NCI-H2029 treated with DMSO at 0.1 percent for 48 hours (cell line): ENCODE measurements at regions not wholly inside any gene's neighbourhood (a gene's known extent, or its start where the extent isn't known, plus 50 kb on each side); places are given as distances from the start of the nearest gene placed in this dataset.

Experiments
- DNase-seq: peaks from one replicate; lab custom pipeline; 2025; lab: John Stamatoyannopoulos, UW

DNA sequence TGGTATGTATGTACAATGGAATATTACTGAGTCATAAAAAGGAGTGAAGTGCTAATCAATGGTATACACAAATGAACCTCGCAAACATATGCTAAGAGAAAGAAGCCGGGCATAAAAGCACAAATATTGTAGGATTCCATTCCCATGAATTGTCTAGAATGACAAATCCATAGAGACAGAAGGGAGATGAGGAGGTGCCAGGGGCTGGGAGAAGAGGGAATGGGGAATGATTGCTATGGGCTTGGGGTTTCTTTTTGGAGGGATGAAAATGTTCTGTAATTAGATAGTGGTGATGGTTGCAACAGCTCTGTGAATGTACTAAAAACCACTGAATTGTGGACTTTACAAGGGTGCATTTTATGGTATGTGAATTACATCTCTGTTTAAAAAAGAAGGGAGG lies 73.5 kb downstream of the GLI2 start:
- no peak for DNase-seq

DNA sequence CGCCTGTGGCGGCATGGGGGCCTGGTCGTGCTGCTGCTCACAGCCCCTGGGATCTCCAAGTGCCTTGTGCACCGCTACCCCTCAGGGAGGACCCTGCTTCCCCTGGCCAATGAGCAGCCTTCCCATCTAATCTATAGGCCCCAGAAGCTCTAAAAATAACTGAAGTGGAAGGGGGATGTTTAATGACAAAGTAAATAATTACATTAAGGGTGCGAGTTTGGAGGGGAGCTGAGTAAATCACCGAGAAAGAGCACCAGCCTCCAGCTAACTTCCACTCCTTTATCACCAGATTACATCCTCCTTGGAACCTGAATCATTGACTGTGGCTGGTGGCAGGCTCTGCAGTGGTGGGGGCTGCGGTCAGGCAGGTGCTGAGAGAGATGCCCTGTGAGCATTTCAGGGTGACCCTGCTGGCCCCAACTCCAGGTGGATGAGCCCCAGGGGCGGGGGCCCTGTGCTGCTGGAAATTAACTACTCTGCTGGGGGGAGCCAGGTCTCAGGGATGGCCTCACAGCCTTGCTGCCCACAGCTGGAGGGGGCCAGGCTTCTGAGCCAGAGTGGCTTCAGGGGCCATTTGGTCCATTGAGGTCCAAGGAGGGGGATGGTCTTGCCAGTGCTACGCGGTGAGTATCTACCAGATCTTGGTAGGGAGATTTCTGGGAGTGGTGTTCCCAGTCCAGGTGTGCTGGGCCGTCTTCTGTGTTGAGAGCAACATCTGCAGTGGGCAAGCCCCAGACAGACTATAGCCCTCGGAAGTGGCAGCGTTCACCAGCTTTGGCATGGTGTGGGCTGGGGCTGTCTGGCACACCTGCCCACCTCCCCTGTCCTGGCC lies 74.2 kb downstream of the GLI2 start:
- DNase-seq = no peak

DNA sequence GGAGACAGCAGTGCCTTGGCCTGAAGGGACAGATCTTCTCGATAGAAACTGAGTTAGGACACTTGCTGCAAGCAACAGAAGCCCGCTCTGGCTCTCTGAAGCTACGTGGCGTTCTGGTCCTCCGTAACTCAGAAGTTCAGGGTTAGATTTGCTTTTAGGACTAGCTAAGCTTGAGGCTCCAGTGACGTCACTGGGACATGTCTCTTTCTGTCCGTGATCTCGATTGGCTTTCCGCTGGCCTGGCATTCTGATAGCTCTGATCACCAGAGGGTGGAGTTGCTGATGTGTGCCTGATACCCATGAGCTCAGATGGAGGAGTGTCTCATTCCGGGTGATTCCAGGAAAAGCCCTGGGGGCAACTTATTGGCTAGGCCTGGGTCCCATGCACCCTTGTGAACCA lies 75.0 kb downstream of the GLI2 start:
- no peak for DNase-seq

DNA sequence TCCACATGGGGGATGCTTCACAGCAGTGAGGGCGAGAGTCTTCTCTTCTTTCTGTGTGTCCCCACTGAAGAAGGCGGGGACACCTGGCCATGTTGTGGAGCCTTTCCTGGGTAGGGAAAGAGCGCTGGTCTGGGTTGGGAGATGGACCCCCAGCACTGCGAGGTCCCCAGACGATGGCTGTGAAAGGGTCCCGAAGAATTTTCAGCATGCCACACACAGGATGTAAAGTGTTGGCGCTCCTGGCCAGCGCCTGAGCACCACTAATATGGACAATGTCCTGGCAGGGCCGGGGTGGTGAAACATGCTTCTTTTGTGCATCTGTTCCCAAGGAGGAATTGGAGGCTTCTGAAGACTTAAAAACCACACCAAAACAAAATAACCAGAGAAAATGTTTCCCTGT lies 77.2 kb downstream of the GLI2 start:
- no peak for DNase-seq

DNA sequence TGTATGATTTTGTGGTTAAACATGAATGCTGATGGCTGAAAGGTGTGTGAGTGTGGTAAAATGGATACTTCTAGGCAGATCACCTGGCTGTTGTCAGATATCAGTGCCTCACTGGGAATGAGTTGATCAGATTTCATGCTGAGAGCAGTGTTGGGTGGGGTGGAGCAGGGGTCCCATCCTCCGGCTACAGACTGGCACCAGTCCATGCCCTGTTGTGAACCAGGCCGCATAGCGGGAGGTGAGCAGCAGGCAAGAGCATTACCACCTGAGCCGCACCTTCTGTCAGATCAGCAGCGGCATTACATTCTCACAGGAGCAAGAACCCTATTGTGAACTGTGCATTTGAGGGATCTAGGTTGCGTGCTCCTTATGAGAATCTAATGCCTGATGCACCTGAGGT lies 78.7 kb downstream of the GLI2 start:
- no peak for DNase-seq

DNA sequence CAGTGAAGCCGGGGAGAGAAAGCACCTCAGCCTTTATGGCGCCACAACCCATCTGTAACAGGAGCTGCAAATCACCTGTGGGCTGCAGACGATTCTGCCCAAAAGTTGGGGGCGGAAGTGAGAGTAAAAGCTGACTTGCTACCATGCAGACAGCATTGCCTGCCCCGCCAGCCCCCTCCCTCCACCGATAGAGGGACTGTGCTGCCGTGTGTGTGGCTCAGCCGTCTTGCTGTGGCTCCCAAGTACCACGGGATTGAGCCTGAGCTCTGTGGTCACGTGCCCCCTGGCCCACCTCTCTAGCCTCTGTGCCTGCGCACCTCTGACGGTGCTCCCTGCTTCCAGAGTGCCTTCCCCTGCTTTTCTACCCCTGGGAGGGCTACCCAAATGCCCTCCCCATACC lies 79.6 kb downstream of the GLI2 start:
- DNase-seq = no peak

DNA sequence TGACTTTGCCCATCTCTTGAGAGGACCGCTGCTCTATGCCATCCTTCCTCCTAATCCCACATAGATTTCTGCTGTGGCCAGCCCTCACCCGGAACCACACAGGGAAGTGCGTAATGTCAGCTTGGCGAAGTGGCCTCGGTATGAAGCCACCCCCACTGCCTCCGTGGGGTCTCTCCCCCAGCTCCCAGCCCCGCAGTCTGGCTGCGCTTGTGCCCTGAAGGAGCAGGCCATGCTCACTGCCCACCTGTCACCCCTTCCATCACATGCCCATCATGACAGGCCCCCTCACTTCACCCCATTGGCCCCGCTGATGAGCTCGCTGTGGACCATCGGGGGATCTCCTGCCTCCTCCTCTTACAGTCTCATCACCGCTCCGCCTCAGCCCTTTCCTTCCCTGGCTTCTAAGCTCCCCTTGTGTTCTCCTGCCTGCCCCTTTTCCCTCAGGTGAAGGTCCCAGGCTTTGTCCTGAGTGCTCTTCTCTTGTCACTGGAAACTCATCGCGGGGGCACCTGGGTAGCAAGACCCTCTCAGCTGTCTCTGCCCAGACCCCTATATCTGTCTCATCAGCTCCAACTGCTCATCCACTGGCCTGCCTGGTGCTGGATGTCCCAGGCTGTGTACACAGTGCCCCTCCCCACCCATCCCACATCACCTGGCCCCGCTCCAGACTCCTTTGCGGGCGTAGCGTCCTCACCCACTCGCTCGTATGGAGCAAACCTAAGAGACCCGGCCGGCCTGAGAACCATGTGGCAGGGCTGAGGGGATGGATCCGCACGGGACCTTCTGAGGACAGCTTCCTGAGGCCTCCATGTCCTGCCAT lies 81.7 kb downstream of the GLI2 start:
- no peak for DNase-seq

DNA sequence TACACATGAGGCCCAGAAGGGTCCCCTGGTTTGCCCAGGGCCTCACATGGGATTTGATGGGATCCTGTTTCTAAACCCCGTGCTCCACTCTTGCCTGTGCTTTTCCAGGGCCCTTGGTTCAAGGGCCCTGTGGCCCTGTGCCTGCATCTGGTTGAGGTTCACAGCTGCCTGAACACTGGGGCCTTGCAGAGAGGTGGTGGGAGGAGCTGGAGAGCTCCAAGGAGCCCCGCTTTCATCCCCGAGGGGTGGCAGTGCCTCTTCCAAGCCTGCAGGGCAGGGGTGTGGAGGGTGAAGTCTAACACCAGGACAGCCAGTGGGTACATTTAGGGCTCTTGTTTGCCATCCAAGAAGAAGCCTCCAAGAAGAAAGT lies 82.3 kb downstream of the GLI2 start:
- DNase-seq = no peak

DNA sequence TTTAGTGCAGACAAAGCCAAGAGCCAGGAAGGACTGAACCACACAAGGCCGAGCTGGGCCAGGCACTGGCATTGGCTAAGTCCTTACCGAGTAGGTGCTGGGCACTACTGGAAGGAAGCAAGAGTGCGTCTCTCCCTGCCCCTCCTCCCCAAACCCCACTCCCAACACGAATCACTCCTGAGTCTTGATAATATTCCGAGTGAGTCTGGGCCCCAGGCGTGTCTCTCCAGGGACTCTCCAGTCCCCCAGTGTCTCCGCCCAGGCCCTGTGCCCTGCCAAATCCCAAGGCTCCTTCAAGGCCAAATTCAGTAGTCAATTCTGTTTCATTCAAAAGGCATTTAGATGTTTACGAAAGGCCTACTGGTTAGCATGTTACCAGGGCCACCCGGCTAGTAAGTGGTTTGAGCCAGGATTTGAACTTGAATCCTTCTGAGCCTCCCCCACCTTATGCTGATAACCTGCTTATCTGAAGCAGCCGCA lies 82.8 kb downstream of the GLI2 start:
- no peak for DNase-seq

DNA sequence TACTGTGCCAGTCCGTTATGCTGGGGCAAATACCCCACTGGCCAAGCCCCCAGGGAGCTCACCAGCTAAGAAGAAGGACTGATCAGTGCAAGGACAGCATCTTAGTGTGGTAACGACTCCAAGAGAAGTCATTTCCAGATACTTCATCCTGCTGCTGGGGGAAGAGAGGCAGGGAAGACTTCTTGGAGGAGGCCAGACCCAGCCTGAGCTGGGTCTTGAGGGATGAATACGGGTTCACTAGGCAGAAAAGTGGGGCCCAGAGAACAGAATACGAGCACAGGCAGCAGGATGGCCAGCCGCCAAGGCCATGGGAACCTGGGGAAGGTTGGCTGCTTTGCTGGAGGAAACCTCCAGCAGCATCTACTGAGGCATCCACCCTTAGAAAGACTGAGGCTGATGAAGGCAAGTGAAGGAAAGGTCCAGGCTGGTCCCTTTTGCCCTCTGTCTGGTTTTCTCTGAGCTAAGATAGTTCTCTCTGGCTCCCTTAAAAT lies 84.1 kb downstream of the GLI2 start:
- no peak for DNase-seq

DNA sequence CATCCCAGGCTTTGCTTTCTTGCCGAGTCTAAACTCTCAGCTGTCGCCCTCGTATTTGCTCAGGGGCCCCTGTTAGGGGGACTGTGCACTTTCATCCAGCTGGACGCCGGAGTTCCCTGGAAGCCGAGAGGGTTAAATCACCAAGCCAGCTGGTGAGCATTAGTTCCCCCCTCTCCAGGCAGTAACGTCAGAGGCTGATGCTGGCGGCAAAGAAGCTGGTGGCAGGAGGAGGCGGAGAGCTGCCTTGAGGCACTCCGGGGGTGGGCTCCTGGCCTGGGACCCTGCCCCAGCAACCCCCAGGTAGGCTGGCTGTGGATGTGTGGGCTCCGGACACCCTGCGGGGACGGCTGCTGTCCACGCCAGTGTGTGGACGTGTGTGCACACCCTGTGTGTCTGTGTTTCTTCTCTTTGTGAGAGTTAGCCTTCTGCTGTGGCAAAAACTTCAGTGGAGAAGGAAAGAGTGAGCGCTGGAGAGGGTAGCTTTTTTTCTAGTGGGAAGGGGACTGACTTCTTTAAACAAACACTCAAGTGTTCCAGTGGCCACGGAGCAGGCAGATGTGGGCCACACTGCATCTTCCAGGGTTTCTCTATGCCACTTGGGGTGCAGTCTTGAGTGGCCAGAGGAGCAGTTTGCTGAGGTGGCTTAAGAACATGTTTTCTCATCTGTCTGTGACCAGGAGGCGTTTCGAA lies 84.7 kb downstream of the GLI2 start:
- no peak for DNase-seq

DNA sequence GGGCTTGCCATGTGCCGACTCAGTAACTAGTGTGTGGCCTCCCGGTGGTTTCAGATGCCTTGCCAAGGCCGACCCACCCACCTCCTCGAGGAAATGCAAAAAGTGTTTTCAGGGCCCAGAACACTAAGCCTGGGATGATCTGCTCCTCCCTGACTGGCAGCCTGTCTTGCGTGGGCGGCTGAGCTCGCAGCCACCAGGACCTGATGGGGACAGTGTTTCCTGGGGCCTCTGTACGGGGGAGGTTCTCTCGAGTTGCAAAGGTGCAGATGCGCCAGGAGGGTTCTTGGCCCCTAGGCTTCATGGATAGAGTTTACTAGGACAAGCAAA lies 85.2 kb downstream of the GLI2 start:
- DNase-seq = no peak

DNA sequence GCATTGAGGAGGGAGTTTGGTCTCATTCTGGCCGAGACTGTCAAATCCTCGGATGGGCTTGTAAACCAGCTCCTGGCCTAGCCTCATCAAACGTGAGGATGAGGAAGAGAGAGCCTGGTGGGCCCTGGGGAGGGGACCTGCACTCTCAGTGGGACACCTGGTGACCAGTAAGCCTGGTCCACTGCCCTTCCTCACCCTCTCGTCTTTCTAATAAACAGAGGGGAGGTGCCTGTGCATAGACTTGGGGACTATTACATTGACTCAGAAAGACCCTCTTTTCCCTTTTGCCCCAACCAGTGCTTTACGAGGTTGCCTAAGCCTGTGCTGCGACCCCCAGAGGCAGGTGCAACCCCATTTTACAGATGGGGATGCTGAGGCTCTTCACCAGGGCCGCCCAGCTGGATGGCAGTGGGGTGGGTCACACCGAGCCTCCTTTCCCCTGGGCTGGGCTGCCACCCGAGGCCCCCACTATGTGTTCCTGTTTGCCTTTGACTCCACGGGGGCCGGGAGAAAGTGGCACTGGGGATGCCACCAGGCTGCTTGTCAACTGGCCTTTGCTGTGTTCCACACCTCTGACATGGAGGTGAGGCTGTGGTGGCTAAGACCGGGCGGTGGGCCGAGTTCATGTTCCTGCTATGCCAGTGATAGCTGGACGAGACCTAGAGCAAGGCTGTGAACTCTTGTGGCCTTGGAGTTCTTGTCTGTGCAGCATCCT lies 85.9 kb downstream of the GLI2 start:
- DNase-seq = no peak

DNA sequence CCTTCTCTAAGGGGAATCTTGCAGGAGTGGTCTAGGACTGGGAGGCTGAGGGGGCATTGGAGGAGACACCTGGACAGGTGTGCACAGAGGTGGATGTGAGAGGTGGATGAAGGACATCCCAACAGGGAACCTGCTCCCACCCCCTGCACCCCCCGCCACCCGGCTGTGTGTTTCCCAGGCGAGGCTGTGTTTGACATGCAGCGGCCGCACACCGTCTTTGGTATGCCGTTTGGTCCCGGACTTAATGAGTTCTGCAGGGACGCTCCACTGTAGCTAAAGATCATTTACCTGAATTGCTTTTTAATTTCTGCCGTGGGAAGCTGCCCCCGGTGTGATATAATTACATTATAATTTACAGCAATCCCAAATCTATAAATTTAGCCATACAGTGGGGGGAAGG lies 87.3 kb downstream of the GLI2 start:
- DNase-seq = no peak

DNA sequence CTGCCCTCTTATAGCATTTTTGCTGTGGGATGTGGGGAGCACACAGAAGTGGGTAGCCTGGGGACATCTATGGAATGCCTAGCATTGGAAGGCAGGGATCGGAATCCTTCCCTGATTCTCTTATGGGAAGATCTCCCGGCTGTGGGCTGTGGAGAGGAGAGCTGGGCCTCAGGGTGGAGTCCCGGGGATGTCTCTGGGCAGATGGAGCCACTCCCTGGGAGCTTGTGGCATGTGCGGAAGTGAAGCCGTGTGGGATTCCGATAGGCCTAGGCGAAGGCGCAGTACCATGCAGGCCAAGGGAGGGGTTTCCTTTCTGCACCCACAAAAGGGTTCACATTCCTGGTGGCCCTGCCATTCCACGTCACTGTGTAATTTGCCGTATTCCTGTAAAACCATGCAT lies 87.9 kb downstream of the GLI2 start:
- DNase-seq = no peak

DNA sequence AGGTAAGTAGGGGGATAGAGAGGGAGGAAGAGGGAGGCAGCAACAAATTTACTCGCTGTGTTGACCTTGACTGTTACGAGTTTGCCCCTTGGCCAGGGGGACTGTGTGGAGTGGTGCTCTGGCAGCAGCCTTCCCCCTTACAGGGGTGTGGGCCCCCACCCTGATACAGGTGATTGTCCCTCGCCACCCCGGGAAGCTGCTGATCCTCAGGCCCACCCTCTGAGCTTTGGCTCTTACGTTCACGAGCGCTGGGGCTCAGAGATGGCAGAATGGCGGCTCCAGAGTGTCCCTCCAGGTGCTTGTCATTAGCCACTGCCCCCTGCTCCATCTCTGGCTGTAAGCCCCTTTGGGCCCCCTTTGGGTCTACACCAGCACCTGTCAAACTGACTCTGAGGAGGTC lies 88.6 kb downstream of the GLI2 start:
- DNase-seq = no peak

DNA sequence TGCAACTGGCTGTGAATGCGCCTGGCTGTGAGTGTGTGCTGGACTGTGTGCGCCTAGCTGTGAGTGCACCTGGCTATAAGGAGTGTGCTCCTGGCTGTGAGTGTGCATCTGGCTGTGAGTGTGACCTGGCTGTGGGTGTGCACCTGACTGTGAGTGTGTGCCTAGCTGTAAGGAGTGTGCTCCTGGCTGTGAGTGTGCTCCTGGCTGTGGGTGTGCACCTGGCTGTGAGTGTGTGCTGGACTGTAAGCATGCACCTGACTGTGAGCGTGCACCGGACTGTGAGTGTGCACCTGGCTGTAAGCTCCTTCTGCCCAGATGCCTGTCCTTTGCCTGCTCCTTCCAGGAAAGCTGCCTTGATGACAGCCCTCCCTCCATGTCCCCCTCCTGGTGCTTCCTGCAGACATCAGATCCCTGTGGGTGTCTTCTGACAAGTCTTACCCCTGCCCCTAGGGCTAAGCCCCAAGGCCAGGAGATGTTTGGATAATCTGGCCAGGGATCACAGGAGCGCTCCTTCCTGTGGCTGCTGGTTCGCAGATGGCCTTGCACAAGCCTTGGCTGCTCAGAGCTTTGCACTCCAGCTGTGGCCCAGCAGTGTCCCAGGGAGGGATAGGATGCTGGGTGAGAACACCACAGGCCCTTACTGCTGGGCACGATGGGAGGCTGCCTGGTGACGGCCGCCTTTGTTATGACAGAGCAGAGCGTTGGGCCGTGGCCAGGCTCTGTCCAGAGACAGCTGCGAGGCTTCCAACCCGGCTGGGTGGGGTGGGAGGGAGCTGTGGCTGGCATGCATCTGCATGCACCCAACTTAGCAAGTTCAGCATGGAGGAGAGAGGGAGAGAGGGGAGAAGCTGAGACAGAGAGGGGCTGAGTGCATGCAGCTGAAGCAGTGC lies 89.9 kb downstream of the GLI2 start:
- DNase-seq = no peak

DNA sequence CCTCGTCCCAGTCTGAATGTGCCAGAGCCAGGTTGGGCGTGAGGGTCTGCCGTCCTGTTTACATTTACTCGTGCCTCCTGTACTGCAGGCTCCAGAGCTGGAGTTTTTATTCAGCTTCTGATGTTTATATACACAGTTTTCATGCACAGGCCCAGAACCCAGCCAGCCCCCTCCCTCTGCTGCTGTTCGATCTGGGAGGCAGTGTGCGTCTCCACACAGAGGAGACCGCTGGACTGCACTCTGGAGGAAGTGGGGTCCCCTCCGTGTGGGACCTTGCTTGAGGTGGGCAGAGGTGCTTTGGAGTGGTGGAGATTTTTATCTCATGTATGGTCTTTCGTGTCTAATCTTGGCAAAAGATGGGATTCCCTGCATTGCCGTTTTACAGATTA lies 90.6 kb downstream of the GLI2 start:
- no peak for DNase-seq

DNA sequence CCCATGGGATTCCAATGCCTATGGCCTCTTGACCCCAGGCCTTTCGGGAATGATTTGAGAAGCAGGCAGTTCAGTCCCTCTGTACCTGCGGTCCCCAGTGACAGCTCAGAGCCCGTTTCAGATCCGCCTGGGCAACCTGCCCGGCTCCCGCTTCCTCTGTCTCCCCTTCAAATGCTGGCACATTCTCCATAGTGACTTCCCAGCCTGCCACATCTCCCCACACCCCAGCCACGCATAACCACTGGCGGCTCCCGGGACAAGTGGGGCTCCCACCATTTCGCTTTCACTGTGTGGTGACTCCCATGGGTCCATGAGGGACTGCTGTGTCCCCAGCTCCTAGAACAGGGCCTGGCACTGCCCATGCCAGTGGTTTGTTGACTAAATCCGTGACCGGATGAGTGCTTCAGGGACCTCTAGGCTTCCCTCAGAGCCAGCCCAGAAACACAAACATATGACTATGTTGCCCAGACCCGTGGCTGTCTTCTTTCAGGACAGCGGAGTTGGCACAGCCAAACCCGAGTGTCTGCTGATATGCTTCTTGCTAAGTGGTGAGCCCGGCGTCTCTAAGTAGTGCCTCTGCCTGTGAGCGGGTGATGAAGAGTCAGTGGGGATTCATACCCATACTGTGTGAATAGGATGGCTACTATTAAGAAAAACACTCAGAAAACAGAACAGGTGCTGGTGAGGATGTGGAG lies 91.2 kb downstream of the GLI2 start:
- DNase-seq = peak; percentile 17

DNA sequence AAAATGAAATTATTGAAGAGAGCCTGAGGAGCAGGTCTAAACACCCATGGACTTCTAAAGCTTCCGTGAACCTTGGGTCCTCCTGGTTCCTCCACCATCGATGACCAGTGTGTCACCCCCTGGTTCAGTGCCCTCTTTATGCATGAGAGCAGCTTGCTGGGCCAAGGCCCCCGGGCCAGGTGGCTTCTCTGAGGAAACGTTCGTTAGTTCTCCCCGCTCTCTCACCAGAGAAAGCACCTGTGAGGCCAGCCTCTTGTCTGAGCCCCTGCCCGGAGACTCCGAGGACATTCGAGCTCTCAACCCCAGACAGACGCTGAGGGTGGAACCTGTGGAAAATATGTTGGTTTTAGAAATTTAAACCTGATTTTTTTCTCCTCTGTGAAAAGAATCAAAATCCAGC lies 92.4 kb downstream of the GLI2 start:
- DNase-seq = no peak
